OCI-LY7 (cell line): ENCODE measurements at regions not wholly inside any gene's neighbourhood (a gene's known extent, or its start where the extent isn't known, plus 50 kb on each side); places are given as distances from the start of the nearest gene placed in this dataset.

Source experiments
- BruUV-seq: library from RNA; stranded (reverse); fragments of 400-500 nt; replicated peaks from 2 replicates; lab custom pipeline; 2021; lab: Mats Ljungman, UMichigan
- CTCF ChIA-PET: fragments of 300-600 bp; sonication (Branson Sonifier 250); formaldehyde crosslinking; loops from one replicate; lab custom pipeline; 2022; ENCODE audit warnings: antibody characterized with exemption; ENCODE audit not compliant: unreplicated experiment; lab: Charles Lee
- POLR2A ChIA-PET: fragments of 300-600 bp; sonication (Branson Sonifier 250); formaldehyde crosslinking; loops from one replicate; lab custom pipeline; 2022; ENCODE audit warnings: antibody characterized with exemption; lab: Charles Lee
- DNase-seq: peaks from one replicate; pipeline ENCODE4 v3.0.0-alpha.2; 2015; ENCODE audit warnings: low spot score
- H2AFZ ChIP-seq: fragments of 200-600 bp; sonication (generic), shearing (Covaris generic); 2 replicates; pipeline ENCODE4 v1.6.1; 2014; ENCODE audit warnings: mild to moderate bottlenecking, antibody characterized with exemption, low read length, moderate library complexity
- H3K27ac ChIP-seq: fragments of 200-600 bp; sonication (generic); 2 replicates; pipeline ENCODE4 v1.5.1; 2014; ENCODE audit warnings: mixed run types, low read depth, mild to moderate bottlenecking, moderate library complexity, low read length, inconsistent platforms; ENCODE audit not compliant: poor library complexity, severe bottlenecking
- H3K36me3 ChIP-seq: fragments of 200-600 bp; sonication (generic); 2 replicates; pipeline ENCODE4 v1.6.1; 2014; ENCODE audit warnings: mild to moderate bottlenecking, antibody characterized with exemption, low read length, moderate library complexity, mixed read lengths; ENCODE audit not compliant: insufficient read depth
- H3K4me1 ChIP-seq: fragments of 200-600 bp; sonication (generic); 2 replicates; pipeline ENCODE4 v1.5.1; 2014; ENCODE audit warnings: mild to moderate bottlenecking, low read length; ENCODE audit not compliant: insufficient read depth, poor library complexity, severe bottlenecking
- H3K4me2 ChIP-seq: fragments of 200-600 bp; sonication (generic); 2 replicates; pipeline ENCODE4 v1.6.1; 2014; ENCODE audit warnings: mild to moderate bottlenecking, low read length
- H3K4me3 ChIP-seq: fragments of 200-600 bp; sonication (generic); 2 replicates; pipeline ENCODE4 v1.5.1; 2014; ENCODE audit warnings: mild to moderate bottlenecking, low read depth, low read length; ENCODE audit not compliant: poor library complexity, severe bottlenecking
- H3K79me2 ChIP-seq: fragments of 200-600 bp; sonication (generic); 2 replicates; pipeline ENCODE4 v1.6.1; 2016; ENCODE audit warnings: low read depth, mild to moderate bottlenecking, low read length, moderate library complexity, mixed read lengths; ENCODE audit not compliant: insufficient read depth
- H3K9me2 ChIP-seq: fragments of 200-600 bp; sonication (generic); 2 replicates; pipeline ENCODE4 v1.6.1; 2016; ENCODE audit warnings: mild to moderate bottlenecking, low read length, mixed read lengths; ENCODE audit not compliant: insufficient read depth
- H3K9me3 ChIP-seq: fragments of 200-600 bp; sonication (generic); 2 replicates; pipeline ENCODE4 v1.6.1; 2014; ENCODE audit warnings: mild to moderate bottlenecking, mixed run types, low read length, mixed read lengths
- H4K20me1 ChIP-seq: fragments of 200-600 bp; sonication (generic); 2 replicates; pipeline ENCODE4 v1.6.1; 2014; ENCODE audit warnings: mild to moderate bottlenecking, antibody characterized with exemption, low read length, moderate library complexity, mixed read lengths; ENCODE audit not compliant: insufficient read depth
- CTCF ChIP-seq: fragments of 200-600 bp; sonication (generic); conservative IDR thresholded peaks from 2 replicates; pipeline ENCODE4 v1.5.1; 2014; ENCODE audit warnings: mild to moderate bottlenecking, antibody characterized with exemption, low read length, moderate library complexity, mixed read lengths
- EZH2phosphoT487 ChIP-seq: fragments of 200-600 bp; sonication (generic); IDR thresholded peaks from 2 replicates; pipeline ENCODE4 v1.6.1; 2018; ENCODE audit warnings: low read depth, borderline replicate concordance, mild to moderate bottlenecking, mixed run types, antibody characterized with exemption, low read length, moderate library complexity, mixed read lengths
- intact Hi-C: fragments of 100-400 bp; cut with micrococcal nuclease; formaldehyde crosslinking; loops from one replicate; pipeline ENCODE4 v1.10.0; 2022; ENCODE audit not compliant: unreplicated experiment

- no peak overlapping the region for H3K27ac ChIP-seq
- H3K36me3 ChIP-seq: no peaks in the 10 kb centered on the region
- intact Hi-C loops: no loop called here
- H3K9me3 ChIP-seq: no peaks in the 10 kb centered on the region
- no peaks in the 10 kb centered on the region for H3K79me2 ChIP-seq
- no peak overlapping the region for H3K4me2 ChIP-seq
- POLR2A ChIA-PET: no interaction called here
- H3K9me2 ChIP-seq: no peaks in the 10 kb centered on the region
- no peak for DNase-seq
- no peaks in the 10 kb centered on the region for H3K4me1 ChIP-seq
- no peak overlapping the region for H2AFZ ChIP-seq
- no TSS peak for BruUV-seq
- TF ChIP-seq CTCF (no peak), EZH2phosphoT487 (no peak)
- H3K4me3 ChIP-seq: no peak overlapping the region
- CTCF ChIA-PET: no interaction called here
- H4K20me1 ChIP-seq: no peaks in the 10 kb centered on the region
Measured at GRCh38 chr11:90884181-90884580, 661.3 kb upstream of the CHORDC1 start.

DNA sequence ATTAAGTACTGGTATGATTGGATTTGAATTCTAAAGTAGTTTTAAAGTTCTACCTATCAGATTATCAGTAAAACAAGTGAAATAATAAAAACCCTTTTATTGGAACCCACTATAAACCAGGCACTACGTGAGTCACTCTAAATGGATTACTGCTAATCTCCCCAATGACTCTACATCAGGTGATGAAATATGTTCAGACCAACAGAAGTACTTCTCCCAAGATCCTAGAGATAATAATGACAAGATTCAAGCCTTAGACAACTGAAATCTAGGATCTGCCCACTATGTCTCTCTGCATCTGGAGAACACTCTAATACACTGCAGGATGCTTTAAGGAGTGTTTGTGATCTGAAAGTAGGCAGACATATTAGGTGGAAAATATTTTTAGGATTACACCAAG is 652.1 kb upstream of the CHORDC1 start:
- no TSS peak for BruUV-seq
- Histone ChIP-seq H3K36me3 (no peaks in the 10 kb centered on the region), H3K4me2 (no peak overlapping the region), H3K79me2 (no peaks in the 10 kb centered on the region), H3K9me3 (no peaks in the 10 kb centered on the region), H3K27ac (no peak overlapping the region), H2AFZ (no peak overlapping the region), H4K20me1 (no peaks in the 10 kb centered on the region), H3K9me2 (no peaks in the 10 kb centered on the region), H3K4me3 (no peak overlapping the region), H3K4me1 (no peaks in the 10 kb centered on the region)
- intact Hi-C loops: no loop called here
- DNase-seq: no peak
- ChIA-PET CTCF (no interaction called here), POLR2A (interaction anchor here (0.5 to 0.8 kb wide), 3 partner anchors 34 to 1733 kb away, joined by 3 read pairs; no protein-coding TSS in a partner anchor)
- TF ChIP-seq EZH2phosphoT487 (no peak), CTCF (no peak)

DNA sequence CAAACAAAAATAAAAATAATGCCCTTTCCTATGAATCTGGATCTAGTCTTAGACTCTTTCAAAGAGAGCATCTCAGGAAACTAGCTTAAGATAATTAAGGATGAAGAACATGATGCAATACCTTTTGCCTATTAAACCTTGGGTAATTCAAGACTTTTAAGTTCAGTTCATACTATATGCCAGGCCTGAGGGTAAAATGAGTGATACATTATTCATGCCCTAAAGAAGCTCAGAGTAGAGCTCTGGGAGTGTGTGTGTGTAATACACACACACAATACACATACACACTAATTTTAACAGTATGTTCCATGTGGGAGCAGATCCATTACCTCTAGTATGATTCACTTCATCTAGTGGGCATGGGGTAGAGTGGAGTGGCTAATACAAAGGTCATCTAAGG is 651.4 kb upstream of the CHORDC1 start:
- Histone ChIP-seq H3K4me1 (no peaks in the 10 kb centered on the region), H3K9me2 (no peaks in the 10 kb centered on the region), H3K79me2 (no peaks in the 10 kb centered on the region), H4K20me1 (no peaks in the 10 kb centered on the region), H3K4me2 (no peak overlapping the region), H3K27ac (no peak overlapping the region), H2AFZ (no peak overlapping the region), H3K9me3 (no peaks in the 10 kb centered on the region), H3K36me3 (no peaks in the 10 kb centered on the region), H3K4me3 (no peak overlapping the region)
- BruUV-seq: no TSS peak
- ChIA-PET POLR2A (no interaction called here), CTCF (no interaction called here)
- DNase-seq: no peak
- intact Hi-C loops: no loop called here
- no peak for TF ChIP-seq EZH2phosphoT487
- no peak for TF ChIP-seq CTCF
